ENCODE measurements at regions not wholly inside any gene's neighbourhood (a gene's known extent, or its start where the extent isn't known, plus 50 kb on each side); places are given as distances from the start of the nearest gene placed in this dataset.

- DNase-seq, result no peak
- Histone ChIP-seq H3K27me3 (no peaks in the 10 kb centered on the region), H3K36me3 (no peaks in the 10 kb centered on the region), H3K4me3 (no peak overlapping the region), H3K27ac (no peak overlapping the region), H3K9me3 (no peaks in the 10 kb centered on the region), H3K4me1 (no peaks in the 10 kb centered on the region)
- no peak for TF ChIP-seq CTCF (IDR thresholded peaks at IDR 0.05)
- ATAC-seq, result no peak
- no peak for FAIRE-seq
- intact Hi-C loops (cut with DNase I), result no loop called here
These were observed 368.0 kb downstream of the TBC1D32 start for GRCh38 chr6:120966321-120966720.

- intact Hi-C loops (cut with DNase I), result no loop called here
- no peak overlapping the region for H3K4me3 ChIP-seq
- H3K27ac ChIP-seq, result no peak overlapping the region
- no peaks in the 10 kb centered on the region for H3K9me3 ChIP-seq
- DNase-seq, result no peak
- no peaks in the 10 kb centered on the region for H3K36me3 ChIP-seq
- ATAC-seq, result no peak
- no peak for TF ChIP-seq CTCF (IDR thresholded peaks at IDR 0.05)
- no peaks in the 10 kb centered on the region for H3K27me3 ChIP-seq
- 76 to 80% methylated on average over 3 of the region's 3 CpGs for WGBS, 2 donors
- no peak for FAIRE-seq
- H3K4me1 ChIP-seq, result no peaks in the 10 kb centered on the region
These were observed 368.5 kb downstream of the TBC1D32 start for GRCh38 chr6:120965814-120966213.

GRCh38 chr6:120960761-120961160, 373.5 kb downstream of the TBC1D32 start:
- ATAC-seq (no peak), FAIRE-seq (no peak), DNase-seq (no peak)
- Histone ChIP-seq H3K9me3 (no peaks in the 10 kb centered on the region), H3K4me3 (no peak overlapping the region), H3K36me3 (no peaks in the 10 kb centered on the region), H3K4me1 (no peaks in the 10 kb centered on the region), H3K27ac (no peak overlapping the region), H3K27me3 (no peaks in the 10 kb centered on the region)
- no peak for TF ChIP-seq CTCF (IDR thresholded peaks at IDR 0.05)
- WGBS, 2 donors, result 95 to 96% methylated on average over 1 of the region's 1 CpG
- intact Hi-C loops (cut with DNase I), result no loop called here

- 65 to 71% methylated on average over 1 of the region's 1 CpG for WGBS, 2 donors
- TF ChIP-seq CTCF (IDR thresholded peaks at IDR 0.05), result no peak
- Histone ChIP-seq H3K27ac (no peak overlapping the region), H3K27me3 (no peaks in the 10 kb centered on the region), H3K4me3 (no peak overlapping the region), H3K36me3 (no peaks in the 10 kb centered on the region), H3K4me1 (no peaks in the 10 kb centered on the region), H3K9me3 (no peaks in the 10 kb centered on the region)
- intact Hi-C loops (cut with DNase I), result no loop called here
- DNase-seq, result no peak
- FAIRE-seq, result no peak
- ATAC-seq, result no peak
These were observed 380.2 kb downstream of the TBC1D32 start for GRCh38 chr6:120954111-120954510.

- Histone ChIP-seq H3K36me3 (no peaks in the 10 kb centered on the region), H3K27me3 (no peaks in the 10 kb centered on the region), H3K27ac (no peak overlapping the region), H3K4me3 (no peak overlapping the region), H3K9me3 (no peaks in the 10 kb centered on the region), H3K4me1 (peaks cover 0 to 12% (median 10%) of the 10 kb centered on the region in 3 donors)
- WGBS, 2 donors, result 33 to 42% methylated on average over 3 of the region's 3 CpGs
- ATAC-seq (no peak), FAIRE-seq (no peak), DNase-seq (no peak)
- TF ChIP-seq CTCF (IDR thresholded peaks at IDR 0.05), result no peak
- intact Hi-C loops (cut with DNase I), result no loop called here
These were observed 383.0 kb downstream of the TBC1D32 start for GRCh38 chr6:120951258-120951657.
